ENCODE measurements at regions not wholly inside any gene's neighbourhood (a gene's known extent, or its start where the extent isn't known, plus 50 kb on each side); places are given as distances from the start of the nearest gene placed in this dataset.

DNA sequence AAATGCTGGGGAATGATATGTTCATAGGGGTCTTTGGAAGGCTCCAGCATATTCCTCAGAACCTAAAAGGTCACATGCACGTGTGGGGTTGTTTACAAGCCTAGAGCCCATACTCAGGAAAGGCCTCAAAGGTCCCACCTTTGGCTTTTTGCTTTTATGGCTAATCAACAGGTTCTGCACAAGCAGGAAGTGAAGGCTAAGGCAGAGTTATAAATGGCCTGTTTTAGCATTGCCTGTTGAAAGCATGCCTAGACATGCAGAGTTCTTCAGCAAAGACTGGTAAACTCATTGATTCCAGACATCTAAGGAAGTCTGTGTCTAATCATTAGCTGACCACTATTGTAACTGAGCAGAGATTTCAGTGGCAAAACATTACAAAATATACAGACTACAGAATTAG, 198.3 kb downstream of the KCNRG start:
- Histone ChIP-seq H3K4me1 (ENCODE audit: control insufficient read depth, insufficient read depth, low read length) (peaks cover 8% of the 10 kb centered on the region), H3K9me3 (ENCODE audit: control insufficient read depth, insufficient read depth, low read length) (peaks cover 11% of the 10 kb centered on the region; the same call in 1 of the 2 replicates), H3K9ac (ENCODE audit: low read depth, low read length) (no peak overlapping the region), H3K36me3 (ENCODE audit: control insufficient read depth, insufficient read depth, low read length) (no peaks in the 10 kb centered on the region; the same call in 1 of the 2 replicates), H3K27me3 (ENCODE audit: control insufficient read depth, insufficient read depth, low read length) (no peaks in the 10 kb centered on the region), H3K27ac (ENCODE audit: low read depth, low read length) (no peak overlapping the region), H3K4me3 (ENCODE audit: low read depth, low read length) (no peak overlapping the region)

DNA sequence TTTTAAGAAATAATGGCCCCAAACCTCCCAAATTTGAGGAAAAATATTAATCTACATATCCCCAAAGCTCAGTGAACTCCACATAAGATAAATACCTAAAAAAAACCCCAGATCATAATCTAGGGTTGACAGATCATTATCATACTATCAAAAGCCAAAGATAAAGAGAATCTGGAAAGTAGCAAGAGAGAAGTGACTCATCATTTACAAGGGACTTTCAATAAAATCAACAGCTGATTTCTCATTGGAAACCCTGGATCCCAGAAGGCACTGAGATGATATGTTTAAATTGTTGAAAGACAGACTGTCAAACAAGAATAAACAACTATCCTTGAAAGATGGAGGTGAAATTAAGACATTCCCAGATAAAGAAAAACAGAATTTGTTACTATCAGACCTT, 199.3 kb downstream of the KCNRG start:
- H3K27ac ChIP-seq (ENCODE audit: low read depth, low read length) = no peak overlapping the region
- no peaks in the 10 kb centered on the region for H3K4me1 ChIP-seq (ENCODE audit: control insufficient read depth, insufficient read depth, low read length)
- H3K9me3 ChIP-seq (ENCODE audit: control insufficient read depth, insufficient read depth, low read length) = peaks cover 11% of the 10 kb centered on the region; the same call in 1 of the 2 replicates
- no peak overlapping the region for H3K4me3 ChIP-seq (ENCODE audit: low read depth, low read length)
- no peak overlapping the region for H3K9ac ChIP-seq (ENCODE audit: low read depth, low read length)
- H3K27me3 ChIP-seq (ENCODE audit: control insufficient read depth, insufficient read depth, low read length) = no peaks in the 10 kb centered on the region
- H3K36me3 ChIP-seq (ENCODE audit: control insufficient read depth, insufficient read depth, low read length) = no peaks in the 10 kb centered on the region; the same call in 1 of the 2 replicates

DNA sequence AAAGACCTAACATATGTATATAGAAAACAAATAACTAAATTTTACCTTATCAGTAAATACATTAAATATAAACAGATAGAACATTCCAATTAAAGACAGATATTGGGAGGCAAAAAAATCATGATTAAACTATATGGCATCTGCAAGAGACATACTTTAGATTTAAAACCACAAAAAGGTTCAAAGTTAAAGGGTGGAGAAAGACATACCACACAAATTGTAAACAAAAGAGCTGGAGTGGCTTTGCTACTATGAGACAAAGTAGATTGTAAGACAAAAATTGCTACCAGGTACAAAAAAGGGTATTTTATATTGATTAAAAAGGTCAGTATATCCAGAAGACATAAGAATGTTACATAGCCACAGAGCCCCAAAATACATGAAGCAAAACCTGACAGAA, 200.2 kb downstream of the KCNRG start:
- no peaks in the 10 kb centered on the region for H3K4me1 ChIP-seq (ENCODE audit: control insufficient read depth, insufficient read depth, low read length)
- H3K9me3 ChIP-seq (ENCODE audit: control insufficient read depth, insufficient read depth, low read length) = peaks cover 11% of the 10 kb centered on the region; the same call in 1 of the 2 replicates
- H3K36me3 ChIP-seq (ENCODE audit: control insufficient read depth, insufficient read depth, low read length) = no peaks in the 10 kb centered on the region; the same call in 1 of the 2 replicates
- no peak overlapping the region for H3K4me3 ChIP-seq (ENCODE audit: low read depth, low read length)
- H3K27me3 ChIP-seq (ENCODE audit: control insufficient read depth, insufficient read depth, low read length) = no peaks in the 10 kb centered on the region
- H3K9ac ChIP-seq (ENCODE audit: low read depth, low read length) = no peak overlapping the region
- no peak overlapping the region for H3K27ac ChIP-seq (ENCODE audit: low read depth, low read length)

DNA sequence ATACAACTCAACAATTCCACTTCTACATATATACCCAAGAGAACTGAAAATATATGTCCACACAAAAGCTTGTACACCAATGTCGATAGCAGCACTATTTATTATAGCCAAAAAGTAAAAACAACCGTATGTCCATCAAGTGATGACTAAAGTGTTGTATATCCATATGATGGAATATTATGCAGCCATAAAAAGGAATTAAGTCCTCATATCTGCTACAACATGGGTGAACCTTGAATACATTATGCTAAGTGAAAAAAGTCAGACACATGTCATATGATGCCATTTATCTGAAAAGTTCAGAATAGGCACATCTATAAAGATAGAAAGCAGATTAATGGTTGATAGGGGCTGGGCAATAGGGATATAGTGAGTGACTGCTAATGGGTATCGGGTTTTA, 204.5 kb downstream of the KCNRG start:
- Histone ChIP-seq H3K4me3 (ENCODE audit: low read depth, low read length) (no peak overlapping the region), H3K27me3 (ENCODE audit: control insufficient read depth, insufficient read depth, low read length) (no peaks in the 10 kb centered on the region), H3K27ac (ENCODE audit: low read depth, low read length) (no peak overlapping the region), H3K4me1 (ENCODE audit: control insufficient read depth, insufficient read depth, low read length) (peaks cover 5% of the 10 kb centered on the region; the same call in 1 of the 2 replicates), H3K36me3 (ENCODE audit: control insufficient read depth, insufficient read depth, low read length) (no peaks in the 10 kb centered on the region), H3K9ac (ENCODE audit: low read depth, low read length) (no peak overlapping the region), H3K9me3 (ENCODE audit: control insufficient read depth, insufficient read depth, low read length) (0 out of 2 replicates have a peak, but pooled peaks cover 3% of the 10 kb centered on the region)

DNA sequence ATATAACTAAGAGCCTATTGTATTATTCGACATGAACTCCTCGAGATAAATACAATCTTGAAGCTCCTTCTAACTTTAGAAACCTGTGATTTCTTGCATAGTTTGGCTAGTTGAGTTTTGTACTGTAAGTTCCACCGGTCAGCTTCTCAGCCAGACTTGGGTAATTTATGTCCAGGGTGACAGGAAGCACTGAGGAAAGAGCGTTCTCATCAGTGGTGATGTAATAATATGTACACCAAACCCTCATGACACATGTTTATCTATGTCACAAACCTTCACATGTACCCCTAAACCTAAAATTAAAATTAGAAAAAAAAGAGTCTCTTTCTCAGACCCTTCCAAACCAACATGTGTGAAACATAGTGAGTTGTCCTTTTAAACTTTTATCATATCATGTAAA, 205.7 kb downstream of the KCNRG start:
- H3K9me3 ChIP-seq (ENCODE audit: control insufficient read depth, insufficient read depth, low read length) = 0 out of 2 replicates have a peak, but pooled peaks cover 3% of the 10 kb centered on the region
- H3K4me3 ChIP-seq (ENCODE audit: low read depth, low read length) = no peak overlapping the region
- H3K36me3 ChIP-seq (ENCODE audit: control insufficient read depth, insufficient read depth, low read length) = no peaks in the 10 kb centered on the region
- no peaks in the 10 kb centered on the region for H3K27me3 ChIP-seq (ENCODE audit: control insufficient read depth, insufficient read depth, low read length)
- peaks cover 5% of the 10 kb centered on the region; the same call in 1 of the 2 replicates for H3K4me1 ChIP-seq (ENCODE audit: control insufficient read depth, insufficient read depth, low read length)
- H3K9ac ChIP-seq (ENCODE audit: low read depth, low read length) = no peak overlapping the region
- no peak overlapping the region for H3K27ac ChIP-seq (ENCODE audit: low read depth, low read length)

DNA sequence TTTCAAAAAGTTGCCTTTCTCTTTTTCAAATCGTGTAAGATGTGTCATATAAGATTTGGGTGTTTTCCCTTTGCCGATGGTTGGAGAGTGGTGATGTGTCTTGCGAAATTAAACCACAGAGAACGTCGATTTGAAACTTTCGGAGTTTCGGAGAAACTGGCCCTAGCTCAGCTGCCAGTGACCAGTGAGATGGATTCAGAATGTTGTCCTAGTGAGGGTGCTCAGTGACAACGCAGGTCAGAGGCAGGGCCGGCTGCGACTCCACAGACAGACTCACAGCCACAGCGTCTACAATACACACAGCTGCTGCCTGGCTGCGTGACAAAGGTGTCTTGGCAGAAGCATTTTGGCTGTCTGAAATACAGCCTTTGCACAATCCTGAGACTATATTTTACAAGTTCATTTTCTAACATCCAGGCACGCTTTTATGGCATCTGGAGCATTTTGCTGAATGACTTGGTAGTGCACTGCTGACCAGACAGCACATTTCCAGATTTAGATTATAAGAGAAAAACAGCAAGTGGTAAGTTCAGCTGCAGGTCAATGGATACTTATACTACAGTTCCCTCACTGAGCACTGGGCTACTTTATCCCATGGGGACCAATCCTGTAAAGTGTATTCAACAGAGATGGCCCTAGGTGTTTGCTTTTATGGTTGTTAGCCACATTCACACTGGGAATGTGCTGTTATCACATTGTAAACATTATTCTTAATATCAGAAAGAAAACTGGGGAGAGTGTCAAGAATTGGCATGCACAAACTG, 207.5 kb downstream of the KCNRG start:
- no peak overlapping the region for H3K4me3 ChIP-seq (ENCODE audit: low read depth, low read length)
- no peaks in the 10 kb centered on the region for H3K27me3 ChIP-seq (ENCODE audit: control insufficient read depth, insufficient read depth, low read length)
- H3K27ac ChIP-seq (ENCODE audit: low read depth, low read length) = no peak overlapping the region
- H3K9me3 ChIP-seq (ENCODE audit: control insufficient read depth, insufficient read depth, low read length) = no peaks in the 10 kb centered on the region
- H3K4me1 ChIP-seq (ENCODE audit: control insufficient read depth, insufficient read depth, low read length) = peaks cover 7% of the 10 kb centered on the region; the same call in 1 of the 2 replicates
- H3K9ac ChIP-seq (ENCODE audit: low read depth, low read length) = no peak overlapping the region
- no peaks in the 10 kb centered on the region for H3K36me3 ChIP-seq (ENCODE audit: control insufficient read depth, insufficient read depth, low read length)

DNA sequence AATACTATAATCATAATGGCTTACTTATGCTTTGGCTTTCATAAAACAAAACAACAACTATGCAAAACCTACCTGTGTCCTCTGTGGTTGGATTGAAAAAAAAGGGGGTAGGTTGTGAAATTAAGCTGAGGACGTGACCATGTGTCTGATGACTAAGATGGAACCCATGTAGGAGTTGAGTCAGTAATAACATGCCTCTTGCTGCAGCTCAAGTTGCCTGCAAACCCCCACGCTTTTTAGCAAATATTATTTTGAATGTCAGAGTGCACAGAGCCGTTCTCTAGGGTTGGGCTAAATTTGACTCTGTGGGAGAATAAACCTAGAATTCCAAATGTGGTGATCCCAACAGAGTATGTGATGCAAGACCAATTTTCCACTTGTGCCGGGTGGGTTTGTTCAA, 209.3 kb downstream of the KCNRG start:
- Histone ChIP-seq H3K4me1 (ENCODE audit: control insufficient read depth, insufficient read depth, low read length) (peaks cover 13% of the 10 kb centered on the region; the same call in 1 of the 2 replicates), H3K27ac (ENCODE audit: low read depth, low read length) (no peak overlapping the region), H3K9ac (ENCODE audit: low read depth, low read length) (no peak overlapping the region)

DNA sequence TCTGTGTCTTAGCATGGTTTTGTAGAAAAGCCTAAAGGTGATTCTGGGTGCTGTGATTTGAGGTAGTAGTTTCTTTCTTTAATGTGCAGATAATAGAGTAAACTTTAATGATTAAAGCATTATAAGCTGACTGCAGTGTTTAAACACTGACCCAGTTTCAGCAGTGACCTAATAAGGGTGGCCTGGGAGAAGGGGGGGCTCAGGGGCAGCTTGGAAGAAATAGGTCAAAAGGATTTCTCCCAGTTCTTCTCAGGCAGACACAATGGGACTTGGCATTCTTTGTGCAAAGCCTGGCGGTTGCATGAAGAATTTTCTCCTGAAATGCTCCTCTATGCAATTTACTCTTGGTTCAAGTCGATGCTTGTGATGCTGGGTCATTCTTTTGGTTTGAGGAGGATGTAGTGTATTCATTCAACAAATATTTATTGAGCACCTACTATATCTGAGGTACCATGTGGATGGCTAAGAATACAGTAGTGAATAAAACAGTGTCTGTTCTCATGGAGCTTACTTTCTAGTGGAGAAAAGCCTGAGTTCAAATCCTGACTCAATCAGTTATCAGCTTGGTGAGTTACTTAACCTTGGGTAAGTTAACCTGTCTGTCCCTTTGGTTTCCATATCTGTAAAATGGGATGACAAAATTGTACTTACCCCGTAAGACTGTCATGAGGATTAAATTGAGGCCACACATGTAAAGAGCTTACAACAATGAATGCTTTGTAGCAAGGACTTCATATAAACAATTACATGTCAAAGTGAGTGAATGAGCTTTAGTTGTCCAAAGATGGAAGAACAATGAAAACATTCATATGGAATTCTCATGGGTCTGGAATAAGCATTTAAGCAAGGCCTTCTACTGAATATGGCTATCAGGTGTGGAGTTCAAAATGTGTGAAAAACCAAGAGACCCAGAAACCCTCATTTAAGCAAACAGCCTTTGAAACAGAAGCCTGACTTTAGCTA, 210.2 kb downstream of the KCNRG start:
- no peak overlapping the region for H3K4me3 ChIP-seq (ENCODE audit: low read depth, low read length)
- H3K9me3 ChIP-seq (ENCODE audit: control insufficient read depth, insufficient read depth, low read length) = no peaks in the 10 kb centered on the region
- H3K27ac ChIP-seq (ENCODE audit: low read depth, low read length) = no peak overlapping the region
- no peaks in the 10 kb centered on the region for H3K27me3 ChIP-seq (ENCODE audit: control insufficient read depth, insufficient read depth, low read length)
- H3K36me3 ChIP-seq (ENCODE audit: control insufficient read depth, insufficient read depth, low read length) = no peaks in the 10 kb centered on the region
- H3K4me1 ChIP-seq (ENCODE audit: control insufficient read depth, insufficient read depth, low read length) = peaks cover 13% of the 10 kb centered on the region; the same call in 1 of the 2 replicates
- no peak overlapping the region for H3K9ac ChIP-seq (ENCODE audit: low read depth, low read length)

More for the DNA sequence above, 209.3 kb downstream of the KCNRG start:
- no peaks in the 10 kb centered on the region for H3K27me3 ChIP-seq (ENCODE audit: control insufficient read depth, insufficient read depth, low read length)
- no peaks in the 10 kb centered on the region for H3K9me3 ChIP-seq (ENCODE audit: control insufficient read depth, insufficient read depth, low read length)
- no peaks in the 10 kb centered on the region for H3K36me3 ChIP-seq (ENCODE audit: control insufficient read depth, insufficient read depth, low read length)
- H3K4me3 ChIP-seq (ENCODE audit: low read depth, low read length) = no peak overlapping the region

DNA sequence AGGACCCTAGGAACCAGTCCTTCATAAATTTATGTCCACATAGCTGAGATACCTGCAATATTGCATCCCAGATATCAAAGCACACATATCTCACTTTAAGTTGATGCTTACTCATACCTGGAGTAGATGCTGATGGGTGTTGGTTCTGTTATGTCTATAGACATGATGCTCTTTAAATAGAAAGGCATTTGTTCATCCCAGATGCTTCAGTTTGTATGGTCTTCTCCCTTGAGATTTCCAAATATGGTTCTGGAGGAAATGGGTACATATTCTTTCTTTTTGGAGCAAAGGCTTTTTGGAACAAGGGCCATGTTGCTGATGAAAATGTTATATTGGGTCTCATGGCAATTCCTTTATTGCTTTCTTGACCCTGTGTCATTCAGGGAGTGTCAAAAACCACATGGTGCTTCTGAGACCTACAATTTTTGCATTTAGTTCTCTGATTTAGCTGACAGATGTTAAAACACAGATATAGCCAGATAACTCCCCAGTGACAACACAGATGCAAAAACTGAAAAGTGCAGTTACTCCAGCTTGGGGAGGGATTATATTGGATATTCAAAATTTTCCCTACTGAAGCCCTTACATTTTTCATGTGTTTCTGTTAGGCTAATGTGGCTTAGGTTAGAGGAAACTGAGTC, 211.4 kb downstream of the KCNRG start:
- Histone ChIP-seq H3K4me1 (ENCODE audit: control insufficient read depth, insufficient read depth, low read length) (peaks cover 13% of the 10 kb centered on the region; the same call in 1 of the 2 replicates), H3K27me3 (ENCODE audit: control insufficient read depth, insufficient read depth, low read length) (no peaks in the 10 kb centered on the region), H3K9ac (ENCODE audit: low read depth, low read length) (no peak overlapping the region), H3K27ac (ENCODE audit: low read depth, low read length) (no peak overlapping the region), H3K36me3 (ENCODE audit: control insufficient read depth, insufficient read depth, low read length) (no peaks in the 10 kb centered on the region), H3K4me3 (ENCODE audit: low read depth, low read length) (no peak overlapping the region), H3K9me3 (ENCODE audit: control insufficient read depth, insufficient read depth, low read length) (no peaks in the 10 kb centered on the region)

DNA sequence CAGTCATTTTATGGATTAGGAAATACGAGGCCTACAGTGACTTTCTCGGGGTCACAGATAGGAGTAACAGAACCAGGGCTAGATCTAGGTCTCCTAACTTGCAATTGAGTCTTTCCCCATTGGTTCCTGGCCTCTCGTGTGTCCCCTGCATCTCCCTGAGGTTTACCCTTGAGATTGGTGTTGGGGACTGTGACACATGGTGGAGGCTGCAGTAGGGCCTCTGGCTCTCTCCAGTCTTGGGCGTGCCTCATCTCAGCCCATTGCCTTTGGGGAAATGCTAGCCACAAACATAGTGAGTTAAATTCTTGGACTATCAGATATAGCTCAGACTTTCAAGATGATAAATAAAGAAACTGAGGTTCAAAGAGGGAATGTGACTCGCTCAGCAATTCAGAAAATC, 212.1 kb downstream of the KCNRG start:
- no peaks in the 10 kb centered on the region for H3K36me3 ChIP-seq (ENCODE audit: control insufficient read depth, insufficient read depth, low read length)
- no peak overlapping the region for H3K4me3 ChIP-seq (ENCODE audit: low read depth, low read length)
- no peak overlapping the region for H3K27ac ChIP-seq (ENCODE audit: low read depth, low read length)
- H3K4me1 ChIP-seq (ENCODE audit: control insufficient read depth, insufficient read depth, low read length) = peaks cover 13% of the 10 kb centered on the region; the same call in 1 of the 2 replicates
- H3K9ac ChIP-seq (ENCODE audit: low read depth, low read length) = no peak overlapping the region
- H3K27me3 ChIP-seq (ENCODE audit: control insufficient read depth, insufficient read depth, low read length) = no peaks in the 10 kb centered on the region
- H3K9me3 ChIP-seq (ENCODE audit: control insufficient read depth, insufficient read depth, low read length) = no peaks in the 10 kb centered on the region

Data from HUES48 (cell line).